OCI-LY3 (cell line): ENCODE measurements at regions not wholly inside any gene's neighbourhood (a gene's known extent, or its start where the extent isn't known, plus 50 kb on each side); places are given as distances from the start of the nearest gene placed in this dataset.

Source experiments
- H2AFZ ChIP-seq: fragments of 200-600, 300-600 bp; shearing (Covaris generic); 2 replicates; pipeline ENCODE4 v1.6.0; 2014; ENCODE audit warnings: antibody characterized with exemption, low read depth, low read length
- H3K27ac ChIP-seq: fragments of 200-600, 300-600 bp; sonication (generic); 2 replicates; pipeline ENCODE4 v1.5.1; 2014; ENCODE audit warnings: mild to moderate bottlenecking, low read length, moderate library complexity, mixed read lengths
- H3K27me3 ChIP-seq: fragments of 200-600, 300-600 bp; sonication (generic); 2 replicates; pipeline ENCODE4 v1.6.1; 2014; ENCODE audit warnings: low read depth, low read length, mixed read lengths
- H3K36me3 ChIP-seq: fragments of 200-600, 300-600 bp; sonication (generic); replicated peaks from 2 replicates; pipeline ENCODE3; 2014; ENCODE audit warnings: low read depth, low read length, mixed read lengths
- H3K4me1 ChIP-seq: fragments of 300-600, 200-600 bp; sonication (generic); 2 replicates; pipeline ENCODE4 v1.6.1; 2014; ENCODE audit warnings: low read length, mixed read lengths
- H3K4me2 ChIP-seq: fragments of 200-600, 300-600 bp; sonication (generic); 2 replicates; pipeline ENCODE4 v1.6.1; 2014; ENCODE audit warnings: low read length, mixed read lengths
- H3K4me3 ChIP-seq: fragments of 300-600, 200-600 bp; sonication (generic); 2 replicates; pipeline ENCODE4 v1.5.1; 2014; ENCODE audit warnings: antibody characterized with exemption, mild to moderate bottlenecking, low read length, moderate library complexity
- H3K79me2 ChIP-seq: fragments of 300-600, 200-600 bp; shearing (Covaris generic); 2 replicates; pipeline ENCODE4 v1.6.1; 2014; ENCODE audit warnings: mild to moderate bottlenecking, low read length, mixed read lengths
- H3K9ac ChIP-seq: fragments of 300-600, 200-600 bp; shearing (Covaris generic); 2 replicates; pipeline ENCODE4 v1.6.0; 2014; ENCODE audit warnings: mild to moderate bottlenecking, low read length, moderate library complexity
- H3K9me3 ChIP-seq: fragments of 200-600, 300-600 bp; shearing (Covaris generic); 2 replicates; pipeline ENCODE4 v1.6.1; 2014; ENCODE audit warnings: low read length, mixed read lengths; ENCODE audit not compliant: insufficient read depth
- H4K20me1 ChIP-seq: fragments of 200-600, 300-600 bp; sonication (generic); 2 replicates; pipeline ENCODE4 v1.6.1; 2016; ENCODE audit warnings: low read length, mixed read lengths; ENCODE audit not compliant: insufficient read depth
- EZH2phosphoT487 ChIP-seq: fragments of 200-600 bp; shearing (Covaris generic); IDR thresholded peaks from 2 replicates; pipeline ENCODE4 v1.6.1; 2018; ENCODE audit warnings: antibody characterized with exemption, mixed run types, low read depth
- TF ChIP-seq, protein P1 (sequence below): fragments of 200-600, 300-600 bp; sonication (generic); IDR thresholded peaks from 2 replicates; pipeline ENCODE4 v1.5.1; 2014; ENCODE audit warnings: antibody characterized with exemption, low read length, low read depth

- TF ChIP-seq EZH2phosphoT487, result no peak
- TF ChIP-seq, protein P1, sequence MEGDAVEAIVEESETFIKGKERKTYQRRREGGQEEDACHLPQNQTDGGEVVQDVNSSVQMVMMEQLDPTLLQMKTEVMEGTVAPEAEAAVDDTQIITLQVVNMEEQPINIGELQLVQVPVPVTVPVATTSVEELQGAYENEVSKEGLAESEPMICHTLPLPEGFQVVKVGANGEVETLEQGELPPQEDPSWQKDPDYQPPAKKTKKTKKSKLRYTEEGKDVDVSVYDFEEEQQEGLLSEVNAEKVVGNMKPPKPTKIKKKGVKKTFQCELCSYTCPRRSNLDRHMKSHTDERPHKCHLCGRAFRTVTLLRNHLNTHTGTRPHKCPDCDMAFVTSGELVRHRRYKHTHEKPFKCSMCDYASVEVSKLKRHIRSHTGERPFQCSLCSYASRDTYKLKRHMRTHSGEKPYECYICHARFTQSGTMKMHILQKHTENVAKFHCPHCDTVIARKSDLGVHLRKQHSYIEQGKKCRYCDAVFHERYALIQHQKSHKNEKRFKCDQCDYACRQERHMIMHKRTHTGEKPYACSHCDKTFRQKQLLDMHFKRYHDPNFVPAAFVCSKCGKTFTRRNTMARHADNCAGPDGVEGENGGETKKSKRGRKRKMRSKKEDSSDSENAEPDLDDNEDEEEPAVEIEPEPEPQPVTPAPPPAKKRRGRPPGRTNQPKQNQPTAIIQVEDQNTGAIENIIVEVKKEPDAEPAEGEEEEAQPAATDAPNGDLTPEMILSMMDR, result no peak
- Histone ChIP-seq H3K27ac (no peak overlapping the region), H3K9ac (no peak overlapping the region)
These were observed 372.4 kb upstream of the SLIT2 start for GRCh38 chr4:19879330-19879729.

DNA sequence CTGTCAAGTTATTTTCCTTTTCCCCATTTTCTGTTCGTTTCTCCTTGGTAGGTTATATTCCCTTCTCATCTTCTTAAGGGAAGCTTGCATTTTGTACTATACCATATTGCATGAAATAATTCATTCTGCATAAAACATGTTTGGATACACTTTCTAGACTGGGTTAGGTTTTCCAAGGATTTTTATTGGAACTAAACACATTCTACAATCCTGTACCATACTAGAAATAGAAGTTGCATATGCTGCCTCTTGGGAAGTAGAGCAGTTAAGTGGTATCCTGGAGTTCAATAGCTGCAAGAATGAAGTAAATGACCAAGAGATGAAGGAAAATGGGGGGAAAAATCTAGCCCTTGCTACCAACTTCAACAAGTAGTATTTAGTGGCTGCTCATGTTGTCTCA, 393.7 kb upstream of the SLIT2 start:
- no peaks in the 10 kb centered on the region for H3K9me3 ChIP-seq
- H3K36me3 ChIP-seq, result no peaks in the 10 kb centered on the region
- H3K4me1 ChIP-seq, result no peaks in the 10 kb centered on the region
- no peak overlapping the region for H3K9ac ChIP-seq
- H4K20me1 ChIP-seq, result no peaks in the 10 kb centered on the region
- H3K4me3 ChIP-seq, result no peak overlapping the region
- H3K4me2 ChIP-seq, result no peak overlapping the region
- TF ChIP-seq, protein P1, result no peak
- no peak overlapping the region for H3K27ac ChIP-seq
- no peak overlapping the region for H2AFZ ChIP-seq
- H3K27me3 ChIP-seq, result no peaks in the 10 kb centered on the region
- no peaks in the 10 kb centered on the region for H3K79me2 ChIP-seq

More at GRCh38 chr4:19879330-19879729, 372.4 kb upstream of the SLIT2 start:
- Histone ChIP-seq H3K9me3 (no peaks in the 10 kb centered on the region), H4K20me1 (no peaks in the 10 kb centered on the region), H3K36me3 (no peaks in the 10 kb centered on the region), H3K27me3 (no peaks in the 10 kb centered on the region), H2AFZ (no peak overlapping the region), H3K4me1 (no peaks in the 10 kb centered on the region), H3K4me2 (no peak overlapping the region), H3K4me3 (no peak overlapping the region), H3K79me2 (no peaks in the 10 kb centered on the region)

DNA sequence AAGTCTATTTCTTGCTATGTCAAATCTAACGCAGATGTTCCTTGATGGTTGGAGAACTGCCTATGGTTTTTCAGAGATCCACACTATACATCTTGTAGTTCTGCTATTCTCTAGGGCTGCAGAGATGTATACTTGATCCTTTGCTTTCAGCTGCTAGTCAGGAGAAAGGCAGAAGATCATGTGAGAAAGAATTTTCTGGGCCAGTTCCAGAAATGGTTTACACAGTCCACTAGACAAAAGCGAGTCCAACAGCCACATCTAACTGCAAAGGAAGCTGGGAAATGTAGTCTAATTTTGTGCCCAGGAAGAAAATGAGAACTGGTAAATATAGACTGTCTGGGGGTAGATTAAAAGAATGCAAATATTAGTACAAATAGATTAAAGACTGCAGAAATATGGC, 394.3 kb upstream of the SLIT2 start:
- no peak overlapping the region for H3K4me2 ChIP-seq
- no peaks in the 10 kb centered on the region for H3K36me3 ChIP-seq
- H2AFZ ChIP-seq, result no peak overlapping the region
- H3K4me1 ChIP-seq, result no peaks in the 10 kb centered on the region
- no peak for TF ChIP-seq EZH2phosphoT487
- TF ChIP-seq, protein P1, result no peak
- no peaks in the 10 kb centered on the region for H4K20me1 ChIP-seq
- no peaks in the 10 kb centered on the region for H3K27me3 ChIP-seq
- no peak overlapping the region for H3K27ac ChIP-seq
- no peaks in the 10 kb centered on the region for H3K9me3 ChIP-seq
- no peaks in the 10 kb centered on the region for H3K79me2 ChIP-seq
- no peak overlapping the region for H3K4me3 ChIP-seq
- no peak overlapping the region for H3K9ac ChIP-seq

GRCh38 chr4:19850909-19851308, 400.8 kb upstream of the SLIT2 start:
- H3K4me1 ChIP-seq, result no peaks in the 10 kb centered on the region
- H3K9me3 ChIP-seq, result no peaks in the 10 kb centered on the region
- no peak overlapping the region for H3K4me2 ChIP-seq
- H3K36me3 ChIP-seq, result no peaks in the 10 kb centered on the region
- no peaks in the 10 kb centered on the region for H4K20me1 ChIP-seq
- H3K79me2 ChIP-seq, result no peaks in the 10 kb centered on the region
- no peaks in the 10 kb centered on the region for H3K27me3 ChIP-seq
- no peak overlapping the region for H3K4me3 ChIP-seq
- H3K9ac ChIP-seq, result no peak overlapping the region
- H2AFZ ChIP-seq, result no peak overlapping the region
- no peak for TF ChIP-seq EZH2phosphoT487
- TF ChIP-seq, protein P1, result no peak
- no peak overlapping the region for H3K27ac ChIP-seq
